OCI-LY1 (cell line): ENCODE measurements at regions not wholly inside any gene's neighbourhood (a gene's known extent, or its start where the extent isn't known, plus 50 kb on each side); places are given as distances from the start of the nearest gene placed in this dataset.

ENCODE experiments used
- H2AFZ ChIP-seq: fragments of 200-600 bp; sonication (generic), shearing (Covaris generic); 2 replicates; pipeline ENCODE4 v1.6.0; 2014; ENCODE audit warnings: antibody characterized with exemption, mild to moderate bottlenecking, low read length
- H3F3A ChIP-seq: fragments of 200-600 bp; sonication (generic), shearing (Covaris generic); 2 replicates; pipeline ENCODE4 v1.6.0; 2014; ENCODE audit warnings: mild to moderate bottlenecking, antibody characterized with exemption, low read length, moderate library complexity; ENCODE audit not compliant: insufficient read depth
- H3K27ac ChIP-seq: fragments of 200-600 bp; sonication (generic); 2 replicates; pipeline ENCODE4 v1.5.1; 2014; ENCODE audit warnings: low read length, mixed run types, mild to moderate bottlenecking, low read depth; ENCODE audit not compliant: poor library complexity, severe bottlenecking
- H3K27me3 ChIP-seq: fragments of 200-600 bp; sonication (generic); 2 replicates; pipeline ENCODE4 v1.6.0; 2014; ENCODE audit warnings: antibody characterized with exemption, mild to moderate bottlenecking, low read length, moderate library complexity; ENCODE audit not compliant: insufficient read depth
- H3K36me3 ChIP-seq: fragments of 200-600 bp; sonication (generic); 2 replicates; pipeline ENCODE4 v1.6.1; 2014; ENCODE audit warnings: mild to moderate bottlenecking, antibody characterized with exemption, low read length, moderate library complexity, mixed read lengths; ENCODE audit not compliant: insufficient read depth
- H3K4me1 ChIP-seq: fragments of 200-600 bp; sonication (generic); 2 replicates; pipeline ENCODE4 v1.5.1; 2014; ENCODE audit warnings: mild to moderate bottlenecking, low read length, moderate library complexity; ENCODE audit not compliant: insufficient read depth, severe bottlenecking
- H3K4me2 ChIP-seq: fragments of 200-600 bp; sonication (generic), shearing (Covaris generic); 2 replicates; pipeline ENCODE4 v1.6.1; 2014; ENCODE audit warnings: low read length
- H3K4me3 ChIP-seq: fragments of 200-600 bp; sonication (generic); 2 replicates; pipeline ENCODE4 v1.5.1; 2014; ENCODE audit warnings: low read length, low read depth, mild to moderate bottlenecking, mixed read lengths; ENCODE audit not compliant: poor library complexity, severe bottlenecking
- H3K79me2 ChIP-seq: fragments of 200-600 bp; shearing (Covaris generic); 2 replicates; pipeline ENCODE4 v1.6.1; 2016; ENCODE audit warnings: mixed run types, low read length, mixed read lengths; ENCODE audit not compliant: insufficient read depth
- H3K9ac ChIP-seq: fragments of 200-600 bp; sonication (generic), shearing (Covaris generic); 2 replicates; pipeline ENCODE4 v1.6.1; 2014; ENCODE audit warnings: mild to moderate bottlenecking, low read length, mixed read lengths
- H3K9me2 ChIP-seq: fragments of 200-600 bp; sonication (generic), shearing (Covaris generic); 2 replicates; pipeline ENCODE4 v1.6.1; 2014; ENCODE audit warnings: low read depth, mild to moderate bottlenecking, low read length, mixed read lengths
- H3K9me3 ChIP-seq: fragments of 200-600 bp; shearing (Covaris generic); 2 replicates; pipeline ENCODE4 v1.6.1; 2014; ENCODE audit warnings: low read length, mixed read lengths
- H4K20me1 ChIP-seq: fragments of 200-600 bp; sonication (generic), shearing (Covaris generic); 2 replicates; pipeline ENCODE4 v1.6.0; 2016; ENCODE audit warnings: mild to moderate bottlenecking, low read length; ENCODE audit not compliant: insufficient read depth
- CTCF ChIP-seq: fragments of 200-600 bp; sonication (generic), shearing (Covaris generic); IDR thresholded peaks from 2 replicates; pipeline ENCODE4 v1.5.1; 2017; ENCODE audit warnings: mild to moderate bottlenecking, antibody characterized with exemption, low read length, moderate library complexity, mixed read lengths
- EZH2 ChIP-seq: fragments of 200-600 bp; sonication (generic), shearing (Covaris generic); IDR thresholded peaks from 2 replicates; pipeline ENCODE4 v1.8.0; 2017; ENCODE audit warnings: borderline replicate concordance, mixed run types, mild to moderate bottlenecking, antibody characterized with exemption, low read length, moderate library complexity, mixed read lengths

DNA sequence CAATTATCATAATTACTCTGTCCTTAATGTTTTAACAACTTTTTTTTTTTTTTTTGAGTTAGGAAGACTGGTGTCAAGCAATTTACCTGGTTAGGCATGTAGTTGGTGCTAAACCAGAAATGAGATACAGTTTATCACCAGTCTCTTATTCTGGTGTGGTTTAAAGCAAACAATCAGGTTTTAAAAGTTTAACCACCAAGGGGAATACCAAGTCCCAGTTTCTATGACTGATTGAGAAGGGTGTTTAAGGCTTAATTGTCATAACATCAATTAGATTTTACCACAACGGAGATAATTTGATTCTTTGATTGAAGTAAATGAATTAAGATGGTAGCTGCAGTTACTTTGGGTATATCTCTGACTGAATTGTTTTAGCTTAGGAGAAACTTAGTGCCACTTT is 197.8 kb downstream of the TFAP2B start:
- no peak overlapping the region for H2AFZ ChIP-seq
- H3K4me2 ChIP-seq: no peak overlapping the region

GRCh38 chr6:51019806-51020205 is 201.1 kb downstream of the TFAP2B start:
- no peak overlapping the region for H3K4me3 ChIP-seq
- H3K27me3 ChIP-seq: no peaks in the 10 kb centered on the region
- TF ChIP-seq EZH2: no peak
- no peak for TF ChIP-seq CTCF
- H3K36me3 ChIP-seq: no peaks in the 10 kb centered on the region
- no peak overlapping the region for H3K4me2 ChIP-seq
- no peak overlapping the region for H3K27ac ChIP-seq
- H3K79me2 ChIP-seq: no peaks in the 10 kb centered on the region
- H4K20me1 ChIP-seq: no peaks in the 10 kb centered on the region
- no peaks in the 10 kb centered on the region for H3K9me3 ChIP-seq
- H3K4me1 ChIP-seq: no peaks in the 10 kb centered on the region
- H3K9ac ChIP-seq: no peak overlapping the region
- no peak overlapping the region for H2AFZ ChIP-seq
- no peaks in the 10 kb centered on the region for H3F3A ChIP-seq
- H3K9me2 ChIP-seq: no peaks in the 10 kb centered on the region

More for the DNA sequence above, 197.8 kb downstream of the TFAP2B start:
- Histone ChIP-seq H4K20me1 (no peaks in the 10 kb centered on the region), H3K27me3 (no peaks in the 10 kb centered on the region), H3K4me3 (no peak overlapping the region), H3K36me3 (no peaks in the 10 kb centered on the region), H3K9me3 (no peaks in the 10 kb centered on the region), H3K27ac (no peak overlapping the region), H3F3A (no peaks in the 10 kb centered on the region), H3K9ac (no peak overlapping the region), H3K9me2 (no peaks in the 10 kb centered on the region), H3K4me1 (no peaks in the 10 kb centered on the region), H3K79me2 (no peaks in the 10 kb centered on the region)
- no peak for TF ChIP-seq CTCF
- no peak for TF ChIP-seq EZH2

DNA sequence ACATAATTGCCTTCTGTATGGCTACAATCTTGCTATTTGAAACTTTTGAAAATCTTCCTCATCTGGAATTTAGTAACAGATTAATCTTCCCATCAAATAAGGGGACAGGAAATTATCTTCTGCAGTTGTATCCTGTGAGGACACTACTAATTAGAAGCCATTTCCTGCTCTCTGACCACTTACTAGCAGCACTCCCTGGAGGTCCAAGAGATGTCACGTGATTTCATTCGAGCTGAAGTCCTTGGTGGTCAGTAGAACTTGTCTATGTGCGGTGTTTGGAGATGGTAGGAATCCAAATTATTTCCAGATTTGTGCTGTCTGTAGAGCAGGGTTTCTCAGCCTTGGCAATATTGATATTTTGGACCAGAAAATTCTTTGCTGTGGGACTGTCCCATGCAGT is 202.5 kb downstream of the TFAP2B start:
- Histone ChIP-seq H2AFZ (no peak overlapping the region), H3K36me3 (no peaks in the 10 kb centered on the region), H3K27ac (no peak overlapping the region), H3K9me3 (no peaks in the 10 kb centered on the region), H4K20me1 (no peaks in the 10 kb centered on the region), H3K9me2 (no peaks in the 10 kb centered on the region), H3F3A (no peaks in the 10 kb centered on the region), H3K4me3 (no peak overlapping the region), H3K4me2 (no peak overlapping the region), H3K4me1 (no peaks in the 10 kb centered on the region), H3K27me3 (no peaks in the 10 kb centered on the region), H3K9ac (no peak overlapping the region), H3K79me2 (no peaks in the 10 kb centered on the region)
- no peak for TF ChIP-seq EZH2
- TF ChIP-seq CTCF: no peak
